ENCODE measurements at regions not wholly inside any gene's neighbourhood (a gene's known extent, or its start where the extent isn't known, plus 50 kb on each side); places are given as distances from the start of the nearest gene placed in this dataset.
A peak's percentile ranks its signal among the peaks of the same experiment; 100 is the strongest.

- DNase-seq, result no peak
- Histone ChIP-seq H2BK12ac (ENCODE audit: low read length in 2 of 2) (no peak overlapping the region), H2AFZ (ENCODE audit: low read depth, low read length) (no peak overlapping the region), H3K27ac (ENCODE audit: low read length, poor library complexity, severe bottlenecking) (no peak overlapping the region), H3K9ac (ENCODE audit: low read length) (no peak overlapping the region), H2BK15ac (ENCODE audit: low read depth, poor library complexity, severe bottlenecking) (no peak overlapping the region), H3K79me1 (replicated peaks; ENCODE audit: low read length, poor library complexity, severe bottlenecking) (no peaks in the 10 kb centered on the region), H3K23ac (ENCODE audit: low read length in 2 of 2) (no peak overlapping the region), H3K4me2 (ENCODE audit: low read length, poor library complexity, severe bottlenecking) (no peak overlapping the region), H3K36me3 (ENCODE audit: control insufficient read depth in 1 of 2, insufficient read depth in 2 of 2, low read depth in 1 of 2, low read length in 2 of 2) (no peaks in the 10 kb centered on the region), H2BK5ac (ENCODE audit: low read depth, low read length, poor library complexity, severe bottlenecking) (no peak overlapping the region), H3K14ac (ENCODE audit: low read length in 2 of 2) (no peak overlapping the region), H3K18ac (ENCODE audit: low read depth in 1 of 2, low read length in 2 of 2) (no peak overlapping the region), H3K4me1 (ENCODE audit: control insufficient read depth, insufficient read depth, low read depth, low read length) (no peaks in the 10 kb centered on the region), H3K4ac (ENCODE audit: low read depth in 1 of 2, low read length in 2 of 2) (no peak overlapping the region), H4K8ac (ENCODE audit: low read length) (no peak overlapping the region), H2BK120ac (ENCODE audit: low read depth, low read length) (no peak overlapping the region), H3K4me3 (ENCODE audit: insufficient read depth in 1 of 2, low read depth in 1 of 2, low read length in 2 of 2) (no peak overlapping the region), H3K9me3 (ENCODE audit: control insufficient read depth, low read length) (peaks cover 6% of the 10 kb centered on the region), H4K91ac (ENCODE audit: low read length) (no peak overlapping the region), H2AK5ac (ENCODE audit: low read length, severe bottlenecking) (no peak overlapping the region), H3K27me3 (ENCODE audit: control insufficient read depth in 1 of 2, insufficient read depth in 1 of 2, low read length in 2 of 2) (no peaks in the 10 kb centered on the region)
- 82% methylated on average over 2 of the region's 2 CpGs for WGBS
Measured at GRCh38 chr5:71914281-71914680, 193.0 kb upstream of the MAP1B start.

GRCh38 chr5:71922584-71923106, 184.6 kb upstream of the MAP1B start:
- DNase-seq, result peak; percentile 45
- Histone ChIP-seq H3K9ac (ENCODE audit: low read length) (peak overlapping the region; percentile 36), H3K14ac (ENCODE audit: low read length in 2 of 2) (no peak overlapping the region), H3K27ac (ENCODE audit: low read length, poor library complexity, severe bottlenecking) (peak overlapping the region; percentile 23), H3K79me1 (replicated peaks; ENCODE audit: low read length, poor library complexity, severe bottlenecking) (no peaks in the 10 kb centered on the region), H3K18ac (ENCODE audit: low read depth in 1 of 2, low read length in 2 of 2) (peak overlapping the region in 1 of 2 experiments; percentile 33), H3K36me3 (ENCODE audit: control insufficient read depth in 1 of 2, insufficient read depth in 2 of 2, low read depth in 1 of 2, low read length in 2 of 2) (no peaks in the 10 kb centered on the region), H3K27me3 (ENCODE audit: control insufficient read depth in 1 of 2, insufficient read depth in 1 of 2, low read length in 2 of 2) (no peaks in the 10 kb centered on the region), H2AFZ (ENCODE audit: low read depth, low read length) (no peak overlapping the region), H2BK120ac (ENCODE audit: low read depth, low read length) (no peak overlapping the region), H4K8ac (ENCODE audit: low read length) (no peak overlapping the region), H3K4ac (ENCODE audit: low read depth in 1 of 2, low read length in 2 of 2) (no peak overlapping the region), H2BK12ac (ENCODE audit: low read length in 2 of 2) (no peak overlapping the region), H2AK5ac (ENCODE audit: low read length, severe bottlenecking) (no peak overlapping the region), H3K9me3 (ENCODE audit: control insufficient read depth, low read length) (no peaks in the 10 kb centered on the region), H2BK15ac (ENCODE audit: low read depth, poor library complexity, severe bottlenecking) (no peak overlapping the region), H3K4me3 (ENCODE audit: insufficient read depth in 1 of 2, low read depth in 1 of 2, low read length in 2 of 2) (no peak overlapping the region), H3K4me1 (ENCODE audit: control insufficient read depth, insufficient read depth, low read depth, low read length) (no peaks in the 10 kb centered on the region), H2BK5ac (ENCODE audit: low read depth, low read length, poor library complexity, severe bottlenecking) (no peak overlapping the region), H3K23ac (ENCODE audit: low read length in 2 of 2) (no peak overlapping the region), H4K91ac (ENCODE audit: low read length) (no peak overlapping the region), H3K4me2 (ENCODE audit: low read length, poor library complexity, severe bottlenecking) (no peak overlapping the region)

GRCh38 chr5:71923755-71924154, 183.5 kb upstream of the MAP1B start:
- Histone ChIP-seq H3K79me1 (replicated peaks; ENCODE audit: low read length, poor library complexity, severe bottlenecking) (no peaks in the 10 kb centered on the region), H3K9ac (ENCODE audit: low read length) (no peak overlapping the region), H4K8ac (ENCODE audit: low read length) (no peak overlapping the region), H3K4me3 (ENCODE audit: insufficient read depth in 1 of 2, low read depth in 1 of 2, low read length in 2 of 2) (no peak overlapping the region), H3K36me3 (ENCODE audit: control insufficient read depth in 1 of 2, insufficient read depth in 2 of 2, low read depth in 1 of 2, low read length in 2 of 2) (no peaks in the 10 kb centered on the region), H2BK120ac (ENCODE audit: low read depth, low read length) (no peak overlapping the region), H2AK5ac (ENCODE audit: low read length, severe bottlenecking) (no peak overlapping the region), H3K4me2 (ENCODE audit: low read length, poor library complexity, severe bottlenecking) (no peak overlapping the region), H2BK12ac (ENCODE audit: low read length in 2 of 2) (no peak overlapping the region), H3K14ac (ENCODE audit: low read length in 2 of 2) (no peak overlapping the region), H2BK5ac (ENCODE audit: low read depth, low read length, poor library complexity, severe bottlenecking) (no peak overlapping the region), H3K27me3 (ENCODE audit: control insufficient read depth in 1 of 2, insufficient read depth in 1 of 2, low read length in 2 of 2) (no peaks in the 10 kb centered on the region), H2BK15ac (ENCODE audit: low read depth, poor library complexity, severe bottlenecking) (no peak overlapping the region), H3K4me1 (ENCODE audit: control insufficient read depth, insufficient read depth, low read depth, low read length) (no peaks in the 10 kb centered on the region), H3K18ac (ENCODE audit: low read depth in 1 of 2, low read length in 2 of 2) (no peak overlapping the region), H3K27ac (ENCODE audit: low read length, poor library complexity, severe bottlenecking) (no peak overlapping the region), H4K91ac (ENCODE audit: low read length) (no peak overlapping the region), H3K9me3 (ENCODE audit: control insufficient read depth, low read length) (no peaks in the 10 kb centered on the region), H3K4ac (ENCODE audit: low read depth in 1 of 2, low read length in 2 of 2) (no peak overlapping the region), H2AFZ (ENCODE audit: low read depth, low read length) (no peak overlapping the region), H3K23ac (ENCODE audit: low read length in 2 of 2) (no peak overlapping the region)
- WGBS, result 100% methylated on average over 2 of the region's 2 CpGs
- no peak for DNase-seq

GRCh38 chr5:71924325-71924724, 182.9 kb upstream of the MAP1B start:
- H3K9me3 ChIP-seq (ENCODE audit: control insufficient read depth, low read length), result no peaks in the 10 kb centered on the region
- H3K27me3 ChIP-seq (ENCODE audit: control insufficient read depth in 1 of 2, insufficient read depth in 1 of 2, low read length in 2 of 2), result no peaks in the 10 kb centered on the region
- no peaks in the 10 kb centered on the region for H3K79me1 ChIP-seq (replicated peaks; ENCODE audit: low read length, poor library complexity, severe bottlenecking)
- H4K91ac ChIP-seq (ENCODE audit: low read length), result no peak overlapping the region
- H2AFZ ChIP-seq (ENCODE audit: low read depth, low read length), result no peak overlapping the region
- no peaks in the 10 kb centered on the region for H3K4me1 ChIP-seq (ENCODE audit: control insufficient read depth, insufficient read depth, low read depth, low read length)
- no peak overlapping the region for H2BK5ac ChIP-seq (ENCODE audit: low read depth, low read length, poor library complexity, severe bottlenecking)
- H3K23ac ChIP-seq (ENCODE audit: low read length in 2 of 2), result no peak overlapping the region
- H4K8ac ChIP-seq (ENCODE audit: low read length), result no peak overlapping the region
- no peak overlapping the region for H2AK5ac ChIP-seq (ENCODE audit: low read length, severe bottlenecking)
- peak overlapping the region in 1 of 2 experiments; percentile 43 for H3K18ac ChIP-seq (ENCODE audit: low read depth in 1 of 2, low read length in 2 of 2)
- no peak overlapping the region for H3K4me2 ChIP-seq (ENCODE audit: low read length, poor library complexity, severe bottlenecking)
- H3K4me3 ChIP-seq (ENCODE audit: insufficient read depth in 1 of 2, low read depth in 1 of 2, low read length in 2 of 2), result no peak overlapping the region
- H3K9ac ChIP-seq (ENCODE audit: low read length), result no peak overlapping the region
- no peak overlapping the region for H2BK15ac ChIP-seq (ENCODE audit: low read depth, poor library complexity, severe bottlenecking)
- H3K14ac ChIP-seq (ENCODE audit: low read length in 2 of 2), result no peak overlapping the region
- no peaks in the 10 kb centered on the region for H3K36me3 ChIP-seq (ENCODE audit: control insufficient read depth in 1 of 2, insufficient read depth in 2 of 2, low read depth in 1 of 2, low read length in 2 of 2)
- DNase-seq, result peak; percentile 15
- H2BK12ac ChIP-seq (ENCODE audit: low read length in 2 of 2), result no peak overlapping the region
- no peak overlapping the region for H3K4ac ChIP-seq (ENCODE audit: low read depth in 1 of 2, low read length in 2 of 2)
- H3K27ac ChIP-seq (ENCODE audit: low read length, poor library complexity, severe bottlenecking), result no peak overlapping the region
- no peak overlapping the region for H2BK120ac ChIP-seq (ENCODE audit: low read depth, low read length)

Data from mesenchymal stem cell (in vitro differentiated cells and primary cell).